ENCODE measurements at regions not wholly inside any gene's neighbourhood (a gene's known extent, or its start where the extent isn't known, plus 50 kb on each side); places are given as distances from the start of the nearest gene placed in this dataset.

DNA sequence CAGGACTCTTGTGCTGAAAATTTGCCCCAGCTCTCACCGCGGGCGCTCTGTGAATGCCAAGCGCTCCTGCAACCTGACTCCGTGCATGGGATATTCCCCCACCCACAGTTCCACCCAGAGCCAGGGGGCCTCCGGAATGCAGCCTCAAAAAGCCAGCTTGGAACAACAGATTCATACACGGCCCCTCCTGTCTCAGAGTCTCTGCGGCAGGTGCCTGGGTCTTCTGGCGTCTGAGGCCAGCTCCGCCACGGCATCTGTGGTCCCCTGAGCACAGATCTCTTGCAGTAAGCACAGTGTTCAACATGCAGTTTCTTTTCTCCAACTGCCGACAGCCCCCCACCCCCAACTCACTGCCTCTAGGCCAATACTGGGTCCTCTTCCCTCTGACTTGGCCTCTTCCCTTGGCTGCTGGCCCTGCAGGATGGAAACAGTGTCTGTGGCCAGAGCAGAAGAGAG is 355.7 kb upstream of the IRX2 start (continued):
- TF ChIP-seq, protein P1, sequence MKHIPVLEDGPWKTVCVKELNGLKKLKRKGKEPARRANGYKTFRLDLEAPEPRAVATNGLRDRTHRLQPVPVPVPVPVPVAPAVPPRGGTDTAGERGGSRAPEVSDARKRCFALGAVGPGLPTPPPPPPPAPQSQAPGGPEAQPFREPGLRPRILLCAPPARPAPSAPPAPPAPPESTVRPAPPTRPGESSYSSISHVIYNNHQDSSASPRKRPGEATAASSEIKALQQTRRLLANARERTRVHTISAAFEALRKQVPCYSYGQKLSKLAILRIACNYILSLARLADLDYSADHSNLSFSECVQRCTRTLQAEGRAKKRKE (CRISPR knock-in tag; IDR thresholded peaks at IDR 0.05; ENCODE audit: low read depth), result no peak
- TF ChIP-seq HOXA7 (CRISPR knock-in tag; IDR thresholded peaks at IDR 0.05), result no peak
- no peak for TF ChIP-seq SREBF2 (IDR thresholded peaks at IDR 0.05)

DNA sequence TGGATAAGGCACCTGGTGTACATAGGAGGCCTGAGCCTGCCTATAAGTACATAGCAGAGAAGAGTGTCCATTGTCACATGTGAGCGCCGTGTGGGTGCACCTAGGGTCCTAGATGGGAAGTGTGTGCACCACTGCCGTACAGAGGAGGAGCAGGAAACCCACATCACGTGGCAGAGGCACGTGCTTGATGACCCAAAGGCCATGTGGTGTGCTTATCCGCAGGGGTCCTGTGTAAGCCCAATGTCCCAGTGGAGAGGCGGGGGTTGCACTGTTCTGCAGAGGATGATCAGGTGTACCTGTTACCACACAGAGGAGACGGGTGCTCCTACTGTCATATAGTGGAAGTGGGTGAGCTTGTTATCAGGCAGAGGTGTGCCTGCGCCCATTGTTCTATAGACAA is 354.1 kb upstream of the IRX2 start:
- no peak for TF ChIP-seq EP300 (IDR thresholded peaks at IDR 0.05)
- TF ChIP-seq, protein P2, sequence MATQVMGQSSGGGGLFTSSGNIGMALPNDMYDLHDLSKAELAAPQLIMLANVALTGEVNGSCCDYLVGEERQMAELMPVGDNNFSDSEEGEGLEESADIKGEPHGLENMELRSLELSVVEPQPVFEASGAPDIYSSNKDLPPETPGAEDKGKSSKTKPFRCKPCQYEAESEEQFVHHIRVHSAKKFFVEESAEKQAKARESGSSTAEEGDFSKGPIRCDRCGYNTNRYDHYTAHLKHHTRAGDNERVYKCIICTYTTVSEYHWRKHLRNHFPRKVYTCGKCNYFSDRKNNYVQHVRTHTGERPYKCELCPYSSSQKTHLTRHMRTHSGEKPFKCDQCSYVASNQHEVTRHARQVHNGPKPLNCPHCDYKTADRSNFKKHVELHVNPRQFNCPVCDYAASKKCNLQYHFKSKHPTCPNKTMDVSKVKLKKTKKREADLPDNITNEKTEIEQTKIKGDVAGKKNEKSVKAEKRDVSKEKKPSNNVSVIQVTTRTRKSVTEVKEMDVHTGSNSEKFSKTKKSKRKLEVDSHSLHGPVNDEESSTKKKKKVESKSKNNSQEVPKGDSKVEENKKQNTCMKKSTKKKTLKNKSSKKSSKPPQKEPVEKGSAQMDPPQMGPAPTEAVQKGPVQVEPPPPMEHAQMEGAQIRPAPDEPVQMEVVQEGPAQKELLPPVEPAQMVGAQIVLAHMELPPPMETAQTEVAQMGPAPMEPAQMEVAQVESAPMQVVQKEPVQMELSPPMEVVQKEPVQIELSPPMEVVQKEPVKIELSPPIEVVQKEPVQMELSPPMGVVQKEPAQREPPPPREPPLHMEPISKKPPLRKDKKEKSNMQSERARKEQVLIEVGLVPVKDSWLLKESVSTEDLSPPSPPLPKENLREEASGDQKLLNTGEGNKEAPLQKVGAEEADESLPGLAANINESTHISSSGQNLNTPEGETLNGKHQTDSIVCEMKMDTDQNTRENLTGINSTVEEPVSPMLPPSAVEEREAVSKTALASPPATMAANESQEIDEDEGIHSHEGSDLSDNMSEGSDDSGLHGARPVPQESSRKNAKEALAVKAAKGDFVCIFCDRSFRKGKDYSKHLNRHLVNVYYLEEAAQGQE (IDR thresholded peaks at IDR 0.05), result no peak
- no peak for TF ChIP-seq FOSL2 (IDR thresholded peaks at IDR 0.05)
- TF ChIP-seq FOSL2 (CRISPR knock-in tag; IDR thresholded peaks at IDR 0.05), result no peak
- no peak for TF ChIP-seq CHD2 (IDR thresholded peaks at IDR 0.05; ENCODE audit: low read length, partially characterized antibody)
- no peak for TF ChIP-seq JUN (IDR thresholded peaks at IDR 0.05)
- TF ChIP-seq, protein P3, sequence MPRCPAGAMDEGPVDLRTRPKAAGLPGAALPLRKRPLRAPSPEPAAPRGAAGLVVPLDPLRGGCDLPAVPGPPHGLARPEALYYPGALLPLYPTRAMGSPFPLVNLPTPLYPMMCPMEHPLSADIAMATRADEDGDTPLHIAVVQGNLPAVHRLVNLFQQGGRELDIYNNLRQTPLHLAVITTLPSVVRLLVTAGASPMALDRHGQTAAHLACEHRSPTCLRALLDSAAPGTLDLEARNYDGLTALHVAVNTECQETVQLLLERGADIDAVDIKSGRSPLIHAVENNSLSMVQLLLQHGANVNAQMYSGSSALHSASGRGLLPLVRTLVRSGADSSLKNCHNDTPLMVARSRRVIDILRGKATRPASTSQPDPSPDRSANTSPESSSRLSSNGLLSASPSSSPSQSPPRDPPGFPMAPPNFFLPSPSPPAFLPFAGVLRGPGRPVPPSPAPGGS (IDR thresholded peaks at IDR 0.05), result no peak
- TF ChIP-seq RARB (CRISPR knock-in tag; IDR thresholded peaks at IDR 0.05), result no peak
- no peak for TF ChIP-seq EHF (CRISPR knock-in tag; IDR thresholded peaks at IDR 0.05)
- TF ChIP-seq, protein P4, sequence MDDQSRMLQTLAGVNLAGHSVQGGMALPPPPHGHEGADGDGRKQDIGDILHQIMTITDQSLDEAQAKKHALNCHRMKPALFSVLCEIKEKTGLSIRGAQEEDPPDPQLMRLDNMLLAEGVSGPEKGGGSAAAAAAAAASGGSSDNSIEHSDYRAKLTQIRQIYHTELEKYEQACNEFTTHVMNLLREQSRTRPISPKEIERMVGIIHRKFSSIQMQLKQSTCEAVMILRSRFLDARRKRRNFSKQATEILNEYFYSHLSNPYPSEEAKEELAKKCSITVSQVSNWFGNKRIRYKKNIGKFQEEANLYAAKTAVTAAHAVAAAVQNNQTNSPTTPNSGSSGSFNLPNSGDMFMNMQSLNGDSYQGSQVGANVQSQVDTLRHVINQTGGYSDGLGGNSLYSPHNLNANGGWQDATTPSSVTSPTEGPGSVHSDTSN (IDR thresholded peaks at IDR 0.05), result no peak
- TF ChIP-seq, protein P5, sequence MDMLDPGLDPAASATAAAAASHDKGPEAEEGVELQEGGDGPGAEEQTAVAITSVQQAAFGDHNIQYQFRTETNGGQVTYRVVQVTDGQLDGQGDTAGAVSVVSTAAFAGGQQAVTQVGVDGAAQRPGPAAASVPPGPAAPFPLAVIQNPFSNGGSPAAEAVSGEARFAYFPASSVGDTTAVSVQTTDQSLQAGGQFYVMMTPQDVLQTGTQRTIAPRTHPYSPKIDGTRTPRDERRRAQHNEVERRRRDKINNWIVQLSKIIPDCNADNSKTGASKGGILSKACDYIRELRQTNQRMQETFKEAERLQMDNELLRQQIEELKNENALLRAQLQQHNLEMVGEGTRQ (IDR thresholded peaks at IDR 0.05), result no peak
- TF ChIP-seq, protein P6, sequence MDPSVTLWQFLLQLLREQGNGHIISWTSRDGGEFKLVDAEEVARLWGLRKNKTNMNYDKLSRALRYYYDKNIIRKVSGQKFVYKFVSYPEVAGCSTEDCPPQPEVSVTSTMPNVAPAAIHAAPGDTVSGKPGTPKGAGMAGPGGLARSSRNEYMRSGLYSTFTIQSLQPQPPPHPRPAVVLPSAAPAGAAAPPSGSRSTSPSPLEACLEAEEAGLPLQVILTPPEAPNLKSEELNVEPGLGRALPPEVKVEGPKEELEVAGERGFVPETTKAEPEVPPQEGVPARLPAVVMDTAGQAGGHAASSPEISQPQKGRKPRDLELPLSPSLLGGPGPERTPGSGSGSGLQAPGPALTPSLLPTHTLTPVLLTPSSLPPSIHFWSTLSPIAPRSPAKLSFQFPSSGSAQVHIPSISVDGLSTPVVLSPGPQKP (IDR thresholded peaks at IDR 0.05; ENCODE audit: low read depth, low read length), result no peak
- TF ChIP-seq HDAC2 (IDR thresholded peaks at IDR 0.05), result no peak
- no peak for TF ChIP-seq ZSCAN20 (CRISPR knock-in tag; IDR thresholded peaks at IDR 0.05)
- no peak for TF ChIP-seq ESRRA (IDR thresholded peaks at IDR 0.05; ENCODE audit: borderline replicate concordance, low read length)
- no peak for TF ChIP-seq CBX8 (IDR thresholded peaks at IDR 0.05)
- no peak for TF ChIP-seq KDM1A (IDR thresholded peaks at IDR 0.05; ENCODE audit: low read depth)
- TF ChIP-seq SMC3 (IDR thresholded peaks at IDR 0.05), result no peak
- Histone ChIP-seq H3K4me1 (no peaks in the 10 kb centered on the region), H3K4me3 (no peak overlapping the region), H3K9me3 (no peaks in the 10 kb centered on the region), H3K27ac (no peak overlapping the region), H3K4me2 (no peak overlapping the region)
- ATAC-seq (no peak), DNase-seq (ENCODE audit: low read depth in 1 of 2, low spot score in 1 of 2) (no peak), FAIRE-seq (no peak)
- 0% methylated on average over 6 of the region's 9 CpGs for WGBS (ENCODE audit: missing lambda C conversion rate)
- CTCF ChIA-PET, result no interaction called here
- POLR2A ChIA-PET, result no interaction called here

All from A549 (cell line).